Glomerular endothelial cell (primary cell): ENCODE measurements at regions not wholly inside any gene's neighbourhood (a gene's known extent, or its start where the extent isn't known, plus 50 kb on each side); places are given as distances from the start of the nearest gene placed in this dataset.
"Not testable (repeated sequence)": the region's sequence is repeated elsewhere in the genome, so short reads cannot be mapped to it uniquely, and the experiment has no call there.

ENCODE experiments used
- DNase-seq: peaks from one replicate; pipeline ENCODE4 v3.0.0-alpha.2; 2011; ENCODE audit warnings: low read depth, low spot score; ENCODE audit errors: extremely low read depth

DNA sequence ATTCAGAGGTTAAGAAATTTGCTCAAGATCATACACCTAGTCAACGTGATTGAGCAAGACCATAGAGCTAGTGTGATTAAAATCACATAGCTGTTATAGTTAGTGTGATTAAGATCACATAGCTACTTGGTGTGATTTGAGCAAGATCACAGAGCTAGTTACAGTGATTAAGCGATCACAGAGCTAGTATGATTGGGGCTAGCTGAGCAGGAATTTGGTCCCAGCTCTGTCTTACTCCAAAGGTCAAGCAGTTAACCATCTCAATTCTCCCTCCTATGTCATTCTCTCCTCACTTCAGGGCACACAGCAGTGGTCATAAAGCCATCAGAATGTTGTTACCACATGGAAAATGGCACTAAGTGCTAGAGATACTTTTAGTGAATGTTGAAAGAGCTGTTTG, 158.2 kb downstream of the SPTSSA start:
- DNase-seq: no peak

DNA sequence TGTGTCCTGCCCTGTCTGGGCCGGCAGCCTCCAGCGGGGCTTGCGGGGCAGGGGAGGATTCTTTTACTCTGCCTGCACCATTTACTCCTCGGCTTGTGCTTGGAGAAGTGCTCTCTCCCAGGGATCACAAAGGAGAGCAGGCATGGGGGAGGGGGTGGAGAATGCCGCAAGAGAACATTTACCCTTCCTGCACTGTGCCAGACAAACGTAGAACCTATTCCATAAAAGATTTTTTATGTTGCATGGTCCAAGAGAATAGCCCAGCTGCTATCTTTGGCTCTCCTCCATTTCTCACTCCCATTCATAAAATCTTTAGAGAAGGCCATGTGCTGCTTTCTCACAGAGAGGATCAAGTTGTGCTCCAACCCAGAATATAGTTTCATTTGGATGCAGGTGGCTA, 159.4 kb downstream of the SPTSSA start:
- DNase-seq: no peak

DNA sequence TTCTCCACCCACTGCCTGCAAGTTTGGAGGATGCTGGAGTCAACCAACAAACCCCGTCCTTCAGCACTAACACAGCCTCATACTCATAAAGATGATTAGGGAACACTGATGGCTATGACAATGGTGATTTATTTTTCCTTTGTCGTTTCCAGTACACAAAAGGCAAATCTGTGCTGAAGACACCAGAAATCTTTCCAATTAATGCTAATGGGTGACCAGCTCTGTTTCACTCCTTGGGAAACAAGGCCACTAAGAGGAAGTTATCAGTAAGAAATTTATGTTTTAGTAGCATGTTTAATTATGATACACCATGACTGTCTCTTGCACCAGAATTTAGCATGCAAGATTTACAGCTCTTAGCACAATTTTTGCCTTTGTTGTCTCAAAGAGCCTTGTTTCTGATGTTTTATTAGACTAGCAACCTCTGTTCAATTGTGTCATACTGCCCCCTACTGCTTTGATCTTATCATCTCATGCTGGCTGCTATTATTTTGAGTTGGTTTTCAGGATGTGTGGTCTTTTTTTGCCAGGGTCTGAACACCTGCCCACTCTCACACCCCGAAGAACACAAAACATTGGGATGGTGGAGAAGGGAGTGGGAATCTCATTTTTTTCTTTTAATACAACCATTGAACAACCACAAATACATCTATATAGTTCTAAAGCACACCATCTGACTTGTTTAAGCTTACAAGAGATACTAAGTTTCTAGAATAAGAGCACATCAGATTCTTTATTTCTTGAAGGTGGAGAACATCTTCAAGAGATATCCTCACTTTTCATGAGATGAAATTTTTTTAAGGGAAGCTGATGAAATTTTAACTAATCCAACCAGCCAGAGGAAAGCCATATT, 160.9 kb downstream of the SPTSSA start:
- DNase-seq: no peak

DNA sequence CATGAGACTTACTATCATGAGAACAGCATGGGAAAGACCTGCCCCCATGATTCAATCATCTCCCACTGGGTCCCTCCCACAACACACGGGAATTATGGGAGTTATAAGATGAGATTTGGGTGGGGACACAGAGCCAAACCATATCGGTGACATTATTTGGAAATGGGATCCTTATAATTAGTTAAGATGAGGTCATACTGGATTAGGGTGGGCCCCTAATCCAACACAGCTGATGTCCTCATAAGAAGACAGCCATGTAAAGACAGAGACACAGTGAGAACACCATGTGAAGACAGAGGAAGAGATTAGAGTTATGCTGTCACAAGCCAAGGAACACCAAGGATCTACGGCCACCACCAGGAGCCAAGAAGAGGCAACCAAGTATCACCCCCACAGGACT, 161.7 kb downstream of the SPTSSA start:
- no peak for DNase-seq

DNA sequence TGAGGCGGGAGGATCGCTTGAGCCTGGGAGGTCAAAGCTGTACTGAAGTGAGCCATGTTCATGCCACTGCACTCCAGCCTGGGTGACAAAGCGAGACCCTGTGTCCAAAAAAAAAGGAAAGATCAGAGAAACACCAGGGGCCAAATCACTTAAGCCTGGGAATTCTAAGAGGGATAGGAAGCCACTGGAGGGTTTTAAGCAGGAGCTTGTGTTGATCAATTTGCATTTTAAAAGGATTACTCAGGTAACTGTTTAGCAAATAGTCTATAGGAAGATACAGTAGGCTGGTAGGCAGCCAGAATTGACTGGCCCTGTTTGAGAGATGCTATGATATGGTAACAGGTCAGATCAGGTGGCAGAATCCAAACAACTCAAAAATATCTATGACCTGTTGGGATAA, 162.7 kb downstream of the SPTSSA start:
- DNase-seq: no peak

DNA sequence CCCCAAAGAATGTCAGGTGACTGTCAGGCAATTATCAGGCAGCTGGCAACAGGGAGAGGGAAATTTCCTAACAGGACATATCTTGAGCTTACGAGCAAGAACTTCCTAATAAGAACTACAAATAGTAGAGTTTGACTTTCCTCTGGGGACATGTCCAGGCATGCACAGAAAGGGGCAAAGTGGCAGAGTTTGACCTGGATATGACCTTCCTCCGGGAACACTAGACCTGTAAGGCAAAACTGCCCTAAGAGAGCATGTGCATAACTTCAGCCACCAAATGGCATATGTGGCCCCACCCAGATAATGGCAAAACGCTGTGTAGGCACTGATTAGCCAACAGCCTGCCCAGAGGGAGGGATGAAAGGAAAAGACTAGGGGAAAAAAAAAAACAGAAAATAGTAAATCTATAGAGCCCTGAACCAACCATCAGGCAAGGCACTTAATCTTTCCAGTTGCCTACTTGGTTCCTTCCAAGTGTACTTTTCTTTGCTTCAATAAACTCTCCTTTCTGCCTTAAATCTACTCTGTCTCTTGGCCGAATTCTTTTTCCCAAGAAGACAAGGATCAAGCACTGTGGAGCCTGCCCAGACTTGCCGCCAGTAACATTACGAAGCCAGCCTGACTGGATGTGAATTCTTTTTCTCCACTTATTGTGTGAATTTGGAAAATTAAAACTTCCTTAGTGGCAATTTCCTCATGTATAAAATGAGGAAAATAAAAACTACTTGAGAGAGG, 164.1 kb downstream of the SPTSSA start:
- no peak for DNase-seq

DNA sequence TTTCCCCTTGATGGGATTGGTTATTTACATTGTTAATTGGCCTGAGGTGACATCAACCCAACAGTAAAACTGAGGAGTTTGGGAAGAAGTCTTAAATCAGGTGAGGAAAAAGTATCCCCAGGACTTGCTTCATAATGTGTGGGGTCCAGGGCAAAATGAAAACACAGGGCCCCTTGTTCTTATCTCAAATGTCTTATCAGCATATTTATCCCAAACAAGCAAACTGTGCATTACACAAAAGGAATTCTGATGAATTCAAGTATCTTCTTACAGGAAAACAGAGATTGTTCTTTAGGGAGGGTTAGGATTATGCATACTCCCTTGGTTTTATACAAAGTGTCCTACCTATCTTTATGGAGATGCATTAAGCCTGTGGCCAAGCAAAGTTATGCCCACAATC, 178.4 kb downstream of the SPTSSA start:
- no peak for DNase-seq

DNA sequence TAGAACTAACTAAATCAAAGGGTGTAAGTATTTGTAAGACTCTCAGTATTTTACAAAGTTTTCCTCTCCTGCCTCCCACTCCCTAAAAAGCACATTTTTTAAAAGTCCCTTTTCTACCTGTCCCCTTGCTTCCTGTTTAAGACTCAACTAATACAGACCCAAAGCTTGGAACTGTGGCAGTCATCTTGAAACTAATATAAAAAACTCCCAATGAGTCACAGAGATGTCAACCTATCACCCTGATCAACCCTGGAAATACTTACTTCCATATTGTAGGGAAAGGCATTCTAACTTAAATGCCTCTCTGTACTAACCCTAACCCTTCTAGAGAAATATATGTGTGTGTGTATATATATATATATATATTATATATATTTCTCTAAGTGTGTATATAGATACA, 184.8 kb downstream of the SPTSSA start:
- DNase-seq: no peak

DNA sequence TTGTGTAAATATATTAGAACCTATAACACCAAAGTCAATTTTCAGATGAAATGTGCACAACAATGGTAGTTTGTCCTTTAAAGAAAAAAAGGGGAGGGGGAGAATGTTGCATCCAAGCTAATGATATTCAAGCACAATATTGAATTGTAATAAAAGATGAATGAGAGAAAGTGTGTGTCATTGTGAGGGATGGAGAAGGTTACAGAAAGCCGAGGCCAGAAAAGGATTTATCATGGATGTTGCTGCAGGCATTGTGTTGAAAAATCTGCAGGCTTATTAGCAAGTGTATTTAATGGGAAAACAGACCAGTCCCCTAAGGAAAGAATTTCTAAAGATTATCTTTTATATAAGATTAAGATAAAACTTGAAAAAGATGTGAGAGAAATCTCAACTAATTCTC, 186.5 kb downstream of the SPTSSA start:
- no peak for DNase-seq

DNA sequence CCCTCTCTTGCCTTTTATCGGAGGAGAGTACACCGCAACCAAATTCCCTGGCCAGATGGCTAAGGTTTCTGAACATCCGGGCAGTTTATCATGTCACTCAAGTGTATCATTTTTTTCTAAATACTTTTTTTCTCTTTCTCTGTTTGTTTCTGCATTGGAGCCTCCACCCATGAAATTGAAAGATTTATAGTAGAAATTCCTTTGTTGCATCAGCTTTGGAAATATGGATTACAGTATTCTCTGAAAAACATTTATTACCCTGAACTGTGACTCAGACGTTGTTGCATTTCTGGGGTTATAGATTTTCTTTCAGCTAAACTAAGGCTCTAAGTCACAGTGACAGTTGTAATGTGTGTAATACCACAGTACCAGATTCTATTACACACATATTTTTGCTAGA, 187.0 kb downstream of the SPTSSA start:
- DNase-seq: no peak

DNA sequence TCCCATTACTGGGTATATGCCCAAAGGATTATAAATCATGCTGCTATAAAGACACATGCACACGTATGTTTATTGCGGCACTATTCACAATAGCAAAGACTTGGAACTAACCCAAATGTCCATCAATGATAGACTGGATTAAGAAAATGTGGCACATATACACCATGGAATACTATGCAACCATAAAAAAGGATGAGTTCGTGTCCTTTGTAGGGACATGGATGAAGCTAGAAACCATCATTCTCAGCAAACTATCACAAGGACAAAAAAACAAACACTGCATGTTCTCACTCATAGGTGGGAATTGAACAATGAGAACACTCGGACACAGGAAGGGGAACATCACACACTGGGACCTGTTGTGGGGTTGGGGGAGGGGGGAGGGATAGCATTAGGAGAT, 188.3 kb downstream of the SPTSSA start:
- DNase-seq: not testable (repeated sequence)

DNA sequence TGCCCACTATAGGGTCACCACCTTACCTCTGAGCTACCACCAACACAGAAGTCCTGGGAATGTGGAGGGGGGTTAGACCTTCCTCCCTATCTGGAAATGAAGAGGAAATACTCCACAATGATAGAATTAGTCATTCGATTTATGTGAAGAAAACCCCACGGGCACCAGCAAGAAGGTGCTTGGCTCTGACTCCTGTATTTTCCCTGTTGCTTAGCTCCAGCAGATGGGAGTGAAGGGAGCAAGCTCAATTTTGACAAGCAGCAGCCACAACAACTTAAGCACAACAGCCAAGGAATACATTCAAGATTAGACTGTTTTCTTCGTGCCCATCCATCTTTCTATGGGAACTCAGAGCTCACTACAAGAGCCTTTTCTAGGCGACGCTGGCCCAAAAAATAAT, 191.7 kb downstream of the SPTSSA start:
- no peak for DNase-seq

DNA sequence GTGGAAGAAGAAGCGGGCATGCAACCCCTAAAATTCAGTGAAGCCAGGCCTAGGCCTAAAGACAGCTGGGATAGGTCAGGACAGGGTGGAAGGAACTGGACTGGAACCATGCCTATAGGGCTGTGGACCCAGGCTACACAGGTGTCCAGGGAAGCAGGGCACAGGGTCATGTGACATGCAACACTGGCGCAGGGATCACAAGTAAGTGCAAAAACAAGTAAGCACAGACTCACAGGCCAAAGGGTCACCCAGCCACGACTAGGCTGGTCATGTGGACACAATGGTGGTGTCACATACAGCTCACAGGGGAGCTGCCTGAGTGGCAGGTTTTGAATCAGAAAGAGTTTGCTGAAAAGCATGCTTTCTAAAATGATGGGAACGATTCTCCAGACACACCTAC, 195.7 kb downstream of the SPTSSA start:
- DNase-seq: no peak

DNA sequence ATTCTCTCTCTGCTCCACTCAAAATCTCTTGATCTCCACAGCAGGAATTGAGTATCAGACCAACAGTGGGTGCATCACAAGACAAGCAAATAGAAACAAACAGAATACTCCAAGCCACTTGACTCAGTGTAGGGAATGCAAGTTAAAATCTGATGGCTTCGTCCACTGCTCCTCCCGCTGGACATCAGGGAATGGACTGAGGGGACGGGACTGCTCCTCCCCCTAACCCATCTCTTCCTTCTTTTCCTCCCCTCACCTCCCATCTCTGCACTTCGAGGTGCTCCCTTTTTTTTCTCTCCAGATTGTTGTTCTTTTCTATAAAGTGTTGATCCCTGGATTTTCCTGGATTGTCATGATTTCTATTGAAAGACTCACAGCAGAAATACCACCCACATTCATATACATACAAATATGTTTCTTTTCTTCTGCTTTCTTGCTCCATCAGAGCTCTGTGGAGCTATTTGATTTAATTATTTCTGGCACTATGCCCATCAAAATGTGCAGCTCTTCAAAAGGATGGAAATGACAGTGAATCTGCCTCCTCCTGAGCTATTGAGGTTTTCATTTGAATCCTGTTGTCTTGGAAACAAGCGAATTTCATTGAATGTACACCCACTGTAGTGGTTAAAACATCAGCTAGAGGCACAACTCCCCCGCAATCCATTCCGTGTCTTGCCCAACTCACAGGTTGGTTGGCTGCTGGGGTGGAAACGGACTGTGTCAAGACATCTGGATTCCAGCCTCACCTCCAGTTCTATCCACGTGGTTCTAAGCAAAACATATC, 199.7 kb downstream of the SPTSSA start:
- no peak for DNase-seq

DNA sequence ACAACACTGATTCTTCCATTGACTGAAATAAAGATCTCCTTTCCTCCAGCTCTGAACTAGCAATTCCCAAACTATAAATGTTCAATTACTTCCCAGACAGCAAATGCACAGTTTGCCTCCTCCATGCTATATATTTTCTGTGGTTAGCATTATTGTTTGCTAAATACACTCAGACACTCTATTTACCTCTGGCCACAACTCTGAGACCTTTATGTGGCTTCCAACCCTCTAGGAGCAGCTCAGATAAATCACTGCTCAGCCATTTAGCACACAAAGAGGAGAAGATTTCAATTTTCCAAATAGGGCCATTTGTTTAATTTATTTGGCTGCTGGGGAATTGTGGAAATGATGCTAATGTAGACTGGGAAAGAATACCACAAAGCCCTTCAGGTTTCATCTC, 202.0 kb downstream of the SPTSSA start:
- DNase-seq: no peak

DNA sequence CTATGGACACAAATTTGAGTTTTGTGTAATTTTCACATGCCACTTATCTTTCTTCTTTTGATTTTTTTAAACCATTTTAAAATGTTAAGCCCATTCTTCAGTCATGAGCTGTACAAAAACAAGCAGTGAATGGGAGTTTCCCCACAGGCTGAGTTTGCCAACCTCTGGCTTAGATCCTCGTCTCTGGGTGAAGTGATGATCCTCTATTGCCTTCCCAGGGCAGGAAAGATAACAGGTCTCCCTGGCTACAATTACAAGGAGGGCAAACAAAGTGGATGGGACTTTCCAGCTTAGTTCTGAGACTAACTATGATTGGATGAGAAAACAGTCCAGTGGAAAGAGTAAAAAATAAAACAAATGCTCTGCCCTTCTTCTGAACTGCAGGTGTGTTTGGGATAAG, 203.7 kb downstream of the SPTSSA start:
- no peak for DNase-seq

DNA sequence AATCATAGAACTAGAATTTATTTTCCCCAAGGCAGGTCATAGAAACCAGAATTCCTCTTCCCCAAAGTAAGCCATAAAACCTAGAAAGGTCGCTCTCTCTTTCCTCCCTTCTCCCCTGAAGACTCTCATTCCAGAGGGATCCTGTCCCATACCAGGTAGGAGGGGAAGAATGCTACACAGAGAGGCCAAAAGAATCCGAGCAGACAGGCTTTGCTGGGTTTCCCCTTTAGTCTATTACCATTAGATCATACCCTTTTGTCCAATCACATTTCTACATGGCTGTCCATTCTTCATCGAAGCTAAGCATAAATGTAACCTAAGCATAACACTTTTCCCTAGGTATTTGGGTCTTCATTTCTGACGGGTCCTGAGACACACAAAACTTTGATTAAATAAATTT, 204.5 kb downstream of the SPTSSA start:
- no peak for DNase-seq

DNA sequence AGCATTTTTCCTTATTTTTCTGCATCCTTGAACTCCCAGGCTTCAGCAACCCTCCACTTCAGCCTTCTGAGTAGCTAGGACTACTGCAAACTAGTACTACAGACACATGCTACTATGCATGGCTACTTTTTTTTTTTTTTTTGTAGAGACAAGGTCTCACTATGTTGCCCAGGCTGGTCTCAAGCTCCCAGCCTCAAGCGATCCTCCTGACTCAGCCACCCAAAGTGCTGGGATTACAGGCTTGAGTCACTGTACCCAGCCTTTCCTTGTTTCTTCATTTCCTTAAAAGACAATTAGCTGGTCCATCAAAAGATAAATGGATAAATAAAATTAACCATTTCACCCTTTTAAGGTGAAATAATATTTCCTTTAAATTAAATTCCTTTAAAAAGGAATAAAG, 205.8 kb downstream of the SPTSSA start:
- DNase-seq: no peak

DNA sequence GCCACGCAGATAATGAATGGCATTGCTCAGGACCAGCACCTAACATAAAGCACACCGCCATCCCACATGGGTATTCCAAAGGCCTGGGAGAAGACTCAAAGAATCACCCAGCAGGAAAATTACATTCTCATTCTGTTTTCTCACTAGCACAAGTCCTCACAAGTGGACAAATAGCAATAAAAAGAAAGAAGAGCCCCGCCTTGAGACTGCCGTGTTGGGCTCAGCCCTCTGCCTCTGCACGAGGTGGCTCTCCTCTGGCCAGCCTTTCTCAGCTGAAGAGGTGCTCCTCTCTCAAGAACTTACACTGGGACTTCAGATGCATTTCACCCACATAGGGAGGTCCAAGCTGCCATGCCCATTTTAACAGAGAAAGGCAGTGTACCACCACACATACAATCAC, 207.5 kb downstream of the SPTSSA start:
- no peak for DNase-seq

DNA sequence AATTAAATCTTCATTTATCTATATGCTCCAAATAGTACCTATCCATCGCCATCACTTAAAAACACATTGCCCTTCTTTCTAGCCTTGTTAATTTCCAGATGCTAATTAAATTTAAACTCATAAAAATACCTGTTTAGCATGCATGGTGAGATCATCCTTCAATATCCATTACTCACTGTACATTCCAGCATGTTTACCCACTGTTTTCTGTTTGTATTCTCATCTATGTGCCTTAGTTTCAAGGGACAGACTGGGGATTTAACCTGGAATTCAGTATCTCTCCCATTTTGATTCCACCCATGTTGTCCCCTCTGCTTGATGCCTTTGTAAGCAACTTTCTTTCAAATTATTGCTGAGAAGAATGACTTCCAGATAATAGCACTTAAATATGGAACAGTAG, 208.0 kb downstream of the SPTSSA start:
- DNase-seq: no peak

DNA sequence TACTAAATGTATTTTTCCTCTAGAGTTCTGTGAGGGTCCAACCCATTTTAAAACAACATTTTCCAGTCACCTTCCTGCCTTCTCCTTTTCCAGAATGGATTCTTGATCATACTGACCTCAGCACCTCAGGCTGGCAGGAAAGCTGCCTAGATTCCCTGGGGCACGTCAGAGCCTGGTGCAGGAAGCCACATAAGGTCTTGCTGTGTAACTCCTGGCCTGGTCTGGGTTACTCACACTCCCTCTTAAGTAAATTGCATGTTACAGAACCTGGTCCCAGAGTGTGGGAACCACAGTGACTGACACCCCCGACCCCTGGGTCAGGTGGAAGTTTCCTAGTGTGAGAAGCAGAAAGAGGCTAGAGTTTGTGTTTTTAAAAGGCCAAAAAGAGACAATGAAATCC, 209.8 kb downstream of the SPTSSA start:
- peak; percentile 62 for DNase-seq

DNA sequence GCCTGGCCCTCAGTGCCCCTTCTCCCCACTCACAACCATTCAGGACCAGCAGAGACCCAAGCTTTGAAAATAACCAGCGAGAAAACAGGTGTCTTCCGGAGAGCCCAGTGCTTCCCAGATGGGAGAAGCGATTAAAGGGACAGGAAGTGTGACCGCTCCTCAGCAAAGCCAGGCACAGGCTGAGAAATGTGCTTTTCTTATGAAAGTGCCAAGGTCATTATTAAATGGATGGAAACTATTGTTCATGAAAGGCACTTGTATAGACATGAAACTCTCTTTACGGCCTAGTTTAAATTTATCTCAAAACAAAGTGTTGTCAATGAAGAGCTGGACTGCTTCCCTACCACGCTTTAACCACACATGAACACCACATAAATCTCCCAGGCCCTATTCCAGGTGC, 210.4 kb downstream of the SPTSSA start:
- peak; percentile 68 for DNase-seq
